ENCODE measurements at regions not wholly inside any gene's neighbourhood (a gene's known extent, or its start where the extent isn't known, plus 50 kb on each side); places are given as distances from the start of the nearest gene placed in this dataset.

DNA sequence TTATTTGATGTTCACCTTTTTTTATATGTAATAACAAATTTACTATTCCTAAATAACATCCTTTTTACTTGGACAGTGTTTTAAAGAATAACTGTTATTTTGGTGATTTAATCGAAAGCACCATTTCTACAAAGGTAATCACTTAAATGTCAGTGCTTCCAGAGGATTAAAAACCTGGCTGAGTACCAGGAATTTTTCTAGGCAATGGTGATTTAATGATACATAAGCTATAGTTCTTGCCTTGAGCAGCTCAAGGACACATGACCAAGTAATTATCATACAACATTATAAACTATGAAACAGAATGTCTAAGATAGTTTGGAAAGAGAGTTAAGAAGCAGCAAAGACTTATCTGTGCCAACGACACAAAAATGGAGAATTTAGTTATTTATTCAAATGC is 1291.9 kb upstream of the TENM3 start:
- no CpG with 5 or more reads among the region's 2 CpGs for WGBS, 2 experiments (ENCODE audit: extremely low coverage in 2 of 2, insufficient read length in 1 of 2)
- H3K36me3 ChIP-seq (ENCODE audit: control insufficient read depth, insufficient read depth, low read length): no peaks in the 10 kb centered on the region
- H2BK20ac ChIP-seq (ENCODE audit: low read depth, low read length): no peak overlapping the region
- BruUV-seq (replicated peaks): no TSS peak
- no peaks in the 10 kb centered on the region for H3K9me1 ChIP-seq (ENCODE audit: insufficient read depth, low read length)
- in situ Hi-C loops (cut with MboI; ENCODE audit: low sequenced_read_pairs): loop anchor here (10.0 kb wide), 1 partner anchor 277 kb away; no protein-coding TSS in a partner anchor
- H3K56ac ChIP-seq (ENCODE audit: extremely low read depth, insufficient read depth, low read length): no peak overlapping the region
- H3K9me3 ChIP-seq (ENCODE audit: control insufficient read depth, insufficient read depth, low read length): no peaks in the 10 kb centered on the region; the same call in 1 of the 2 replicates
- no peak overlapping the region for H3K4ac ChIP-seq (ENCODE audit: low read depth, low read length)
- no peaks in the 10 kb centered on the region for H3K4me1 ChIP-seq (ENCODE audit: control insufficient read depth, insufficient read depth, low read length)
- dilution Hi-C loops (cut with HindIII; ENCODE audit: low sequenced_read_pairs, unreplicated experiment): loop anchor here (25.0 kb wide), 1 partner anchor 289 kb away; no protein-coding TSS in a partner anchor
- TF ChIP-seq, protein P1, sequence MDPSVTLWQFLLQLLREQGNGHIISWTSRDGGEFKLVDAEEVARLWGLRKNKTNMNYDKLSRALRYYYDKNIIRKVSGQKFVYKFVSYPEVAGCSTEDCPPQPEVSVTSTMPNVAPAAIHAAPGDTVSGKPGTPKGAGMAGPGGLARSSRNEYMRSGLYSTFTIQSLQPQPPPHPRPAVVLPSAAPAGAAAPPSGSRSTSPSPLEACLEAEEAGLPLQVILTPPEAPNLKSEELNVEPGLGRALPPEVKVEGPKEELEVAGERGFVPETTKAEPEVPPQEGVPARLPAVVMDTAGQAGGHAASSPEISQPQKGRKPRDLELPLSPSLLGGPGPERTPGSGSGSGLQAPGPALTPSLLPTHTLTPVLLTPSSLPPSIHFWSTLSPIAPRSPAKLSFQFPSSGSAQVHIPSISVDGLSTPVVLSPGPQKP (IDR thresholded peaks at IDR 0.05; ENCODE audit: borderline replicate concordance, low read depth, low read length): no peak
- no peak for TF ChIP-seq POLR2A (IDR thresholded peaks at IDR 0.05; ENCODE audit: low read depth, low read length)
- no peak for TF ChIP-seq BHLHE40 (IDR thresholded peaks at IDR 0.05; ENCODE audit: low read depth, low read length)
- TF ChIP-seq, protein P2, sequence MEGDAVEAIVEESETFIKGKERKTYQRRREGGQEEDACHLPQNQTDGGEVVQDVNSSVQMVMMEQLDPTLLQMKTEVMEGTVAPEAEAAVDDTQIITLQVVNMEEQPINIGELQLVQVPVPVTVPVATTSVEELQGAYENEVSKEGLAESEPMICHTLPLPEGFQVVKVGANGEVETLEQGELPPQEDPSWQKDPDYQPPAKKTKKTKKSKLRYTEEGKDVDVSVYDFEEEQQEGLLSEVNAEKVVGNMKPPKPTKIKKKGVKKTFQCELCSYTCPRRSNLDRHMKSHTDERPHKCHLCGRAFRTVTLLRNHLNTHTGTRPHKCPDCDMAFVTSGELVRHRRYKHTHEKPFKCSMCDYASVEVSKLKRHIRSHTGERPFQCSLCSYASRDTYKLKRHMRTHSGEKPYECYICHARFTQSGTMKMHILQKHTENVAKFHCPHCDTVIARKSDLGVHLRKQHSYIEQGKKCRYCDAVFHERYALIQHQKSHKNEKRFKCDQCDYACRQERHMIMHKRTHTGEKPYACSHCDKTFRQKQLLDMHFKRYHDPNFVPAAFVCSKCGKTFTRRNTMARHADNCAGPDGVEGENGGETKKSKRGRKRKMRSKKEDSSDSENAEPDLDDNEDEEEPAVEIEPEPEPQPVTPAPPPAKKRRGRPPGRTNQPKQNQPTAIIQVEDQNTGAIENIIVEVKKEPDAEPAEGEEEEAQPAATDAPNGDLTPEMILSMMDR (conservative IDR thresholded peaks at IDR 0.05; ENCODE audit: low read depth, low read length): no peak
- no peak for TF ChIP-seq SMC3 (IDR thresholded peaks at IDR 0.05; ENCODE audit: low read depth, low read length)
- TF ChIP-seq FOS (IDR thresholded peaks at IDR 0.05; ENCODE audit: low read depth, low read length): no peak
- no peak for TF ChIP-seq RAD21 (IDR thresholded peaks at IDR 0.05; ENCODE audit: low read length)
- no peak for TF ChIP-seq MAFK (IDR thresholded peaks at IDR 0.05; ENCODE audit: low read depth, low read length)
- TF ChIP-seq RFX5 (IDR thresholded peaks at IDR 0.05; ENCODE audit: low read depth, low read length): no peak
- TF ChIP-seq MAZ (IDR thresholded peaks at IDR 0.05; ENCODE audit: borderline replicate concordance, low read depth, low read length): no peak
- no peak for TF ChIP-seq MXI1 (IDR thresholded peaks at IDR 0.05; ENCODE audit: borderline replicate concordance, low read depth, low read length)
- no peak overlapping the region for H2BK5ac ChIP-seq (ENCODE audit: low read depth, low read length, poor library complexity, severe bottlenecking)
- no peak overlapping the region for H4K8ac ChIP-seq (ENCODE audit: low read depth in 2 of 2, low read length in 2 of 2)
- no peak overlapping the region for H3K4me3 ChIP-seq (ENCODE audit: insufficient read depth, low read depth, low read length)
- no peak overlapping the region for H2AK5ac ChIP-seq (ENCODE audit: low read depth, low read length)
- no peak overlapping the region for H3K23ac ChIP-seq (ENCODE audit: low read depth, low read length)
- no peaks in the 10 kb centered on the region for H3K79me1 ChIP-seq (ENCODE audit: low read depth in 1 of 2, low read length in 2 of 2)
- H3K4me2 ChIP-seq (ENCODE audit: low read depth, low read length): no peak overlapping the region
- no peaks in the 10 kb centered on the region for H3K27me3 ChIP-seq (ENCODE audit: control insufficient read depth, insufficient read depth, low read length)
- no peak overlapping the region for H4K91ac ChIP-seq (ENCODE audit: insufficient read depth, low read depth, low read length)
- H4K5ac ChIP-seq (ENCODE audit: low read depth, low read length): no peak overlapping the region
- H4K20me1 ChIP-seq (ENCODE audit: insufficient read depth, low read length): no peaks in the 10 kb centered on the region
- no peak overlapping the region for H3K18ac ChIP-seq (ENCODE audit: low read depth, low read length)
- H2AK9ac ChIP-seq (replicated peaks; ENCODE audit: low read depth, low read length, poor library complexity): no peak overlapping the region
- H2BK120ac ChIP-seq (ENCODE audit: low read depth, low read length): no peak overlapping the region
- intact Hi-C loops (cut with micrococcal nuclease): no loop called here
- H3K14ac ChIP-seq (replicated peaks; ENCODE audit: low read depth, low read length): no peak overlapping the region
- no peak overlapping the region for H2BK15ac ChIP-seq (ENCODE audit: low read depth, low read length)
- ChIA-PET CTCF (no interaction called here), POLR2A (ENCODE audit: unreplicated experiment) (no interaction called here)
- no peak overlapping the region for H2AFZ ChIP-seq (replicated peaks; ENCODE audit: low read length, poor library complexity)
- no peak for DNase-seq
- no peak overlapping the region for H3K9ac ChIP-seq (ENCODE audit: low read depth, low read length)
- H3K27ac ChIP-seq (ENCODE audit: insufficient read depth, low read length): no peak overlapping the region
- ATAC-seq (ENCODE audit: low read depth): no peak

Measured in IMR-90 (cell line).